H1 (cell line): ENCODE measurements at regions not wholly inside any gene's neighbourhood (a gene's known extent, or its start where the extent isn't known, plus 50 kb on each side); places are given as distances from the start of the nearest gene placed in this dataset.

Source experiments
- CTCF ChIA-PET: fragments of 300-600 bp; sonication (Branson Sonifier 250); formaldehyde crosslinking; loops from one replicate; lab custom pipeline; 2021; ENCODE audit not compliant: partially characterized antibody; lab: Charles Lee
- POLR2A ChIA-PET: fragments of 300-600 bp; sonication (Branson Sonifier 250); formaldehyde crosslinking; loops from one replicate; lab custom pipeline; 2021; ENCODE audit warnings: inconsistent platforms; ENCODE audit not compliant: partially characterized antibody; lab: Charles Lee
- DNase-seq, 2 experiments: peaks; one replicate each; pipeline versions ENCODE4 v3.0.0 to v3.0.0-alpha.2; 2010 to 2022; ENCODE audit warnings: low spot score in 2 of 2, low read depth in 1 of 2, mixed read lengths in 1 of 2
- FAIRE-seq: peaks from 2 replicates; lab custom pipeline; 2011; peaks lifted over from hg19 to GRCh38; lab: Jason Lieb, UNC
- H2AFZ ChIP-seq: 2 replicates; pipeline ENCODE4 v1.8.1; 2012; ENCODE audit warnings: low read length, inconsistent platforms
- H2AK5ac ChIP-seq: 2 replicates; pipeline ENCODE4 v1.6.1; 2013; ENCODE audit warnings: low read depth, low read length
- H2BK120ac ChIP-seq: replicated peaks from 2 replicates; pipeline ENCODE3; 2013; ENCODE audit warnings: low read depth, low read length, inconsistent platforms
- H2BK12ac ChIP-seq: 2 replicates; pipeline ENCODE4 v1.6.1; 2013; ENCODE audit warnings: low read depth, low read length
- H2BK15ac ChIP-seq: 2 replicates; pipeline ENCODE4 v1.6.1; 2013; ENCODE audit warnings: low read length
- H2BK20ac ChIP-seq: 2 replicates; pipeline ENCODE4 v1.6.1; 2013; ENCODE audit warnings: low read length
- H2BK5ac ChIP-seq: 2 replicates; pipeline ENCODE4 v1.6.1; 2013; ENCODE audit warnings: low read depth, low read length
- H3K14ac ChIP-seq: 2 replicates; pipeline ENCODE4 v1.6.1; 2013; ENCODE audit warnings: inconsistent platforms; ENCODE audit not compliant: insufficient read length
- H3K18ac ChIP-seq: 2 replicates; pipeline ENCODE4 v1.6.1; 2013; ENCODE audit warnings: low read length; ENCODE audit errors: extremely low read depth
- H3K23ac ChIP-seq: 2 replicates; pipeline ENCODE4 v1.6.1; 2013; ENCODE audit warnings: inconsistent platforms; ENCODE audit not compliant: insufficient read length
- H3K23me2 ChIP-seq: 2 replicates; pipeline ENCODE4 v1.6.1; 2013; ENCODE audit warnings: low read depth, low read length
- H3K27ac ChIP-seq: 2 replicates; pipeline ENCODE4 v1.6.1; 2011; ENCODE audit warnings: low read depth, low read length, inconsistent platforms
- H3K27me3 ChIP-seq, 4 experiments: replicated peaks in 1 of 4; 1 replicate in 1 of 4; 2 replicates in 3 of 4; pipeline versions ENCODE4 v1.6.1 to v1.8.1; 2011 to 2013; ENCODE audit warnings: low read length in 3 of 4, mild to moderate bottlenecking in 3 of 4, inconsistent platforms in 2 of 4, mixed read lengths in 2 of 4, moderate library complexity in 1 of 4; ENCODE audit not compliant: control insufficient read depth in 3 of 4, insufficient read depth in 3 of 4; ENCODE audit errors: extremely low read depth in 1 of 4
- H3K36me3 ChIP-seq, 4 experiments: 2 replicates each; pipeline versions ENCODE4 v1.6.1 to v1.8.1; 2011 to 2013; ENCODE audit warnings: mild to moderate bottlenecking in 4 of 4, low read length in 3 of 4, moderate library complexity in 2 of 4, control low read depth in 1 of 4, inconsistent platforms in 1 of 4; ENCODE audit not compliant: insufficient read depth in 4 of 4, control insufficient read depth in 2 of 4
- H3K4ac ChIP-seq: replicated peaks from 2 replicates; pipeline ENCODE3; 2013; ENCODE audit warnings: low read length, low read depth, mixed read lengths, inconsistent platforms; ENCODE audit not compliant: insufficient read length
- H3K4me1 ChIP-seq, 4 experiments: replicated peaks in 1 of 4; 1 replicate in 1 of 4; 2 replicates in 3 of 4; pipeline versions ENCODE4 v1.6.1 to v1.8.1; 2011 to 2013; ENCODE audit warnings: low read length in 3 of 4, inconsistent platforms in 2 of 4, mixed read lengths in 1 of 4; ENCODE audit not compliant: insufficient read depth in 4 of 4, control insufficient read depth in 3 of 4
- H3K4me2 ChIP-seq, 2 experiments: 2 replicates each; pipeline versions ENCODE4 v1.6.1 to v1.8.1; 2011 to 2013; ENCODE audit warnings: low read depth in 2 of 2, low read length in 2 of 2, control low read depth in 1 of 2, inconsistent platforms in 1 of 2, mild to moderate bottlenecking in 1 of 2; ENCODE audit not compliant: insufficient read depth in 1 of 2
- H3K4me3 ChIP-seq, 4 experiments: fragments of 200-600, 300-600 bp in 1 of 4; sonication (generic), shearing (Covaris generic), sonication (Bioruptor Twin) in 1 of 4; 2 replicates each; pipeline versions ENCODE4 v1.5.1 to v1.8.1; 2011 to 2016; ENCODE audit warnings: low read length in 4 of 4, low read depth in 3 of 4, control low read depth in 2 of 4, inconsistent platforms in 2 of 4, mild to moderate bottlenecking in 2 of 4, mixed read lengths in 1 of 4, moderate library complexity in 1 of 4; ENCODE audit not compliant: insufficient read depth in 2 of 4; ENCODE audit errors: extremely low read depth in 1 of 4
- H3K56ac ChIP-seq: replicated peaks from 2 replicates; pipeline ENCODE3; 2013; ENCODE audit warnings: low read depth, mild to moderate bottlenecking, mixed read lengths, low read length, inconsistent platforms; ENCODE audit not compliant: insufficient read length
- H3K79me1 ChIP-seq: 2 replicates; pipeline ENCODE4 v1.6.1; 2013; ENCODE audit warnings: low read depth, low read length, control low read depth
- H3K79me2 ChIP-seq, 2 experiments: 2 replicates each; pipeline versions ENCODE4 v1.6.1 to v1.8.1; 2012 to 2013; ENCODE audit warnings: low read length in 2 of 2, mild to moderate bottlenecking in 2 of 2, inconsistent platforms in 1 of 2; ENCODE audit not compliant: insufficient read depth in 2 of 2, control insufficient read depth in 1 of 2
- H3K9ac ChIP-seq, 4 experiments: replicated peaks in 1 of 4; 1 replicate in 1 of 4; 2 replicates in 3 of 4; pipeline versions ENCODE4 v1.6.1 to v1.8.1; 2011 to 2013; ENCODE audit warnings: low read depth in 3 of 4, low read length in 3 of 4, control low read depth in 2 of 4, mild to moderate bottlenecking in 2 of 4, moderate library complexity in 2 of 4, inconsistent platforms in 1 of 4; ENCODE audit errors: extremely low read depth in 1 of 4
- H3K9me3 ChIP-seq, 2 experiments: 2 replicates each; pipeline versions ENCODE4 v1.6.1 to v1.8.1; 2012 to 2013; ENCODE audit warnings: mild to moderate bottlenecking in 2 of 2, moderate library complexity in 2 of 2, control low read depth in 1 of 2, inconsistent platforms in 1 of 2, low read depth in 1 of 2, low read length in 1 of 2, mixed read lengths in 1 of 2; ENCODE audit not compliant: insufficient read depth in 2 of 2
- H4K20me1 ChIP-seq, 2 experiments: replicated peaks in 1 of 2; 2 replicates each; pipeline versions ENCODE3 to v1.8.1; 2011 to 2013; ENCODE audit warnings: inconsistent platforms in 2 of 2, low read length in 2 of 2, mild to moderate bottlenecking in 1 of 2; ENCODE audit not compliant: insufficient read depth in 2 of 2, control insufficient read depth in 1 of 2
- H4K5ac ChIP-seq: 2 replicates; pipeline ENCODE4 v1.6.1; 2013; ENCODE audit warnings: low read length, low read depth, mixed read lengths, inconsistent platforms; ENCODE audit not compliant: insufficient read length
- H4K8ac ChIP-seq: 2 replicates; pipeline ENCODE4 v1.8.0; 2013; ENCODE audit warnings: mild to moderate bottlenecking, moderate library complexity, low read length, inconsistent platforms; ENCODE audit not compliant: insufficient read depth; ENCODE audit errors: extremely low read depth
- H4K91ac ChIP-seq: replicated peaks from 2 replicates; pipeline ENCODE3; 2013; ENCODE audit warnings: low read length, mixed read lengths, inconsistent platforms; ENCODE audit not compliant: insufficient read length
- EZH2 ChIP-seq: fragments of 200-600 bp; sonication (generic); IDR thresholded peaks from 2 replicates; pipeline ENCODE4 v1.7.1; 2012; ENCODE audit warnings: low read depth, mild to moderate bottlenecking, moderate library complexity, low read length, inconsistent platforms; ENCODE audit not compliant: severe bottlenecking
- HDAC6 ChIP-seq: IDR thresholded peaks from one replicate; pipeline ENCODE4 v1.7.1; 2012; ENCODE audit warnings: low read depth, mild to moderate bottlenecking, inconsistent platforms, low read length, moderate library complexity
- TEAD4 ChIP-seq: IDR thresholded peaks from 2 replicates; pipeline ENCODE4 v1.6.1; 2012; ENCODE audit warnings: low read depth, low read length, inconsistent platforms, mixed read lengths
- ZNF274 ChIP-seq: IDR thresholded peaks from 2 replicates; pipeline ENCODE4 v1.7.0; 2012; ENCODE audit warnings: low read length, borderline replicate concordance; ENCODE audit errors: extremely low read depth
- whole genome bisulfite sequencing, 2 experiments: shearing (Covaris generic) in 1 of 2; methylation state at CpG; one replicate each; pipeline versions ENCODE4 v1.1.6 to v1.1.7; 2013 to 2015; ENCODE audit warnings: low lambda C conversion rate in 2 of 2, mixed read lengths in 2 of 2, inconsistent platforms in 1 of 2, low coverage in 1 of 2, missing lambda C conversion rate in 1 of 2; ENCODE audit not compliant: insufficient replicate concordance in 2 of 2, insufficient coverage in 1 of 2, insufficient read length in 1 of 2; ENCODE audit errors: extremely low coverage in 1 of 2, missing lambda C conversion rate in 1 of 2; 5-methylcytosine and 5-hydroxymethylcytosine counted together
- TF ChIP-seq, protein P1 (sequence below): IDR thresholded peaks from 2 replicates; pipeline ENCODE4 v1.6.1; 2012; ENCODE audit warnings: inconsistent platforms

GRCh38 chr11:44377914-44378321 lies 68.0 kb upstream of the ALX4 start:
- no peaks in the 10 kb centered on the region for H3K79me1 ChIP-seq
- FAIRE-seq: no peak
- no peak overlapping the region for H3K23ac ChIP-seq
- no peak overlapping the region for H4K5ac ChIP-seq
- WGBS, 2 experiments: 85% methylated on average over 4 of the region's 4 CpGs; no CpG with 5 or more reads in 1 of the 2 experiments
- H2BK5ac ChIP-seq: no peak overlapping the region
- POLR2A ChIA-PET: no interaction called here
- no peaks in the 10 kb centered on the region for H3K9me3 ChIP-seq
- H4K20me1 ChIP-seq: no peaks in the 10 kb centered on the region
- peaks cover 0 to 2% (median 0%) of the 10 kb centered on the region in 4 experiments; a peak in 4 of 7 replicates for H3K27me3 ChIP-seq
- no peak overlapping the region for H2BK15ac ChIP-seq
- no peaks in the 10 kb centered on the region for H3K79me2 ChIP-seq
- no peaks in the 10 kb centered on the region for H3K23me2 ChIP-seq
- no peak overlapping the region for H2BK120ac ChIP-seq
- no peak overlapping the region for H3K27ac ChIP-seq
- no peak overlapping the region for H2AFZ ChIP-seq
- no peak overlapping the region for H2BK12ac ChIP-seq
- no peak overlapping the region for H2BK20ac ChIP-seq
- no peak overlapping the region for H3K56ac ChIP-seq
- DNase-seq: no peak
- H3K4me3 ChIP-seq: no peak overlapping the region
- no peaks in the 10 kb centered on the region; a peak in 1 of 7 replicates for H3K4me1 ChIP-seq
- TF ChIP-seq TEAD4 (no peak), EZH2 (no peak), HDAC6 (no peak), ZNF274 (no peak)
- TF ChIP-seq, protein P1, sequence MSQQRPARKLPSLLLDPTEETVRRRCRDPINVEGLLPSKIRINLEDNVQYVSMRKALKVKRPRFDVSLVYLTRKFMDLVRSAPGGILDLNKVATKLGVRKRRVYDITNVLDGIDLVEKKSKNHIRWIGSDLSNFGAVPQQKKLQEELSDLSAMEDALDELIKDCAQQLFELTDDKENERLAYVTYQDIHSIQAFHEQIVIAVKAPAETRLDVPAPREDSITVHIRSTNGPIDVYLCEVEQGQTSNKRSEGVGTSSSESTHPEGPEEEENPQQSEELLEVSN: no peak
- TF ChIP-seq, all 59 proteins: peak for 0
- no peaks in the 10 kb centered on the region for H3K36me3 ChIP-seq
- no peak overlapping the region for H4K91ac ChIP-seq
- no peak overlapping the region for H4K8ac ChIP-seq
- H2AK5ac ChIP-seq: no peak overlapping the region
- H3K14ac ChIP-seq: no peak overlapping the region
- no peak overlapping the region for H3K4me2 ChIP-seq
- CTCF ChIA-PET: interaction anchor here (0.6 to 1.2 kb wide), 2 partner anchors 10 to 33 kb away, joined by 3 to 4 read pairs; no protein-coding TSS in a partner anchor
- H3K9ac ChIP-seq: no peak overlapping the region
- no peak overlapping the region for H3K4ac ChIP-seq
- no peak overlapping the region for H3K18ac ChIP-seq
